Fibroblast of lung (primary cell): ENCODE measurements at regions not wholly inside any gene's neighbourhood (a gene's known extent, or its start where the extent isn't known, plus 50 kb on each side); places are given as distances from the start of the nearest gene placed in this dataset.

Experiments
- DNase-seq, 2 donors: peaks; one replicate each; pipeline versions ENCODE4 v3.0.0 to v3.0.0-alpha.2; 2010; ENCODE audit warnings: low read depth in 2 of 2
- H2AFZ ChIP-seq: 2 replicates; pipeline ENCODE4 v1.5.1; 2012; ENCODE audit warnings: low read length, control low read depth, inconsistent platforms
- H3K27ac ChIP-seq: 2 replicates; pipeline ENCODE4 v1.5.1; 2011; ENCODE audit warnings: low read length, control low read depth; ENCODE audit not compliant: insufficient read depth
- H3K27me3 ChIP-seq: 2 replicates; pipeline ENCODE4 v1.5.1; 2011; ENCODE audit warnings: mild to moderate bottlenecking, low read length; ENCODE audit not compliant: control insufficient read depth, insufficient read depth
- H3K36me3 ChIP-seq: 2 replicates; pipeline ENCODE4 v1.5.1; 2011; ENCODE audit warnings: low read length; ENCODE audit not compliant: control insufficient read depth, insufficient read depth
- H3K4me1 ChIP-seq: 2 replicates; pipeline ENCODE4 v1.5.1; 2011; ENCODE audit warnings: low read length; ENCODE audit not compliant: control insufficient read depth, insufficient read depth; ENCODE audit errors: extremely low read depth
- H3K4me2 ChIP-seq: 2 replicates; pipeline ENCODE4 v1.5.1; 2011; ENCODE audit warnings: low read length, control low read depth; ENCODE audit not compliant: insufficient read depth; ENCODE audit errors: extremely low read depth
- H3K4me3 ChIP-seq, 4 experiments: fragments of 200-600 bp in 1 of 4; sonication (generic) in 1 of 4; replicated peaks in 1 of 4; 2 replicates each; pipeline ENCODE4 v1.5.1; 2011 to 2016; ENCODE audit warnings: low read length in 4 of 4, low read depth in 3 of 4, mild to moderate bottlenecking in 3 of 4, control low read depth in 2 of 4, inconsistent platforms in 1 of 4, mixed read lengths in 1 of 4; ENCODE audit not compliant: insufficient read depth in 1 of 4; ENCODE audit errors: control extremely low read depth in 1 of 4
- H3K79me2 ChIP-seq: 2 replicates; pipeline ENCODE4 v1.5.1; 2012; ENCODE audit warnings: mild to moderate bottlenecking, low read length, inconsistent platforms; ENCODE audit not compliant: control insufficient read depth, insufficient read depth
- H3K9ac ChIP-seq: 2 replicates; pipeline ENCODE4 v1.5.1; 2011; ENCODE audit warnings: mild to moderate bottlenecking, low read length, control low read depth; ENCODE audit not compliant: insufficient read depth
- H3K9me3 ChIP-seq: 2 replicates; pipeline ENCODE4 v1.5.1; 2012; ENCODE audit warnings: low read depth, low read length; ENCODE audit not compliant: control insufficient read depth, insufficient read depth
- H4K20me1 ChIP-seq: 2 replicates; pipeline ENCODE4 v1.5.1; 2011; ENCODE audit warnings: low read length; ENCODE audit not compliant: control insufficient read depth, insufficient read depth; ENCODE audit errors: extremely low read depth
- CTCF ChIP-seq, 2 donors: IDR thresholded peaks in 1 of 2; conservative IDR thresholded peaks in 1 of 2; 1 replicate in 1 of 2; 2 replicates in 1 of 2; pipeline ENCODE4 v1.5.1; 2011 to 2012; ENCODE audit warnings: low read length in 2 of 2, control low read depth in 1 of 2, inconsistent platforms in 1 of 2, low read depth in 1 of 2, mild to moderate bottlenecking in 1 of 2
- EZH2 ChIP-seq: IDR thresholded peaks from 2 replicates; pipeline ENCODE4 v1.5.1; 2012; ENCODE audit warnings: low read length, control low read depth, mild to moderate bottlenecking; ENCODE audit errors: missing control alignments

- no peak overlapping the region for H3K4me2 ChIP-seq
- no peak overlapping the region for H3K4me3 ChIP-seq
- no peaks in the 10 kb centered on the region for H3K9me3 ChIP-seq
- H4K20me1 ChIP-seq = no peaks in the 10 kb centered on the region
- no peak overlapping the region for H3K9ac ChIP-seq
- TF ChIP-seq CTCF (conservative IDR thresholded peaks at IDR 0.05 in 1 of 2, IDR thresholded peaks at IDR 0.05 in 1 of 2; ENCODE audit: low read depth in 1 of 2, low read length in 2 of 2) (no peak), EZH2 (no peak)
- DNase-seq = peak; percentile 54 to 59
- H3K27me3 ChIP-seq = no peaks in the 10 kb centered on the region
- no peak overlapping the region for H3K27ac ChIP-seq
- H2AFZ ChIP-seq = no peak overlapping the region
- no peaks in the 10 kb centered on the region for H3K36me3 ChIP-seq
- H3K79me2 ChIP-seq = no peaks in the 10 kb centered on the region
- H3K4me1 ChIP-seq = no peaks in the 10 kb centered on the region
Measured at GRCh38 chr12:88952562-88952942, 372.3 kb upstream of the KITLG start.

GRCh38 chr12:88951860-88952561, 371.7 kb upstream of the KITLG start:
- Histone ChIP-seq H3K4me2 (no peak overlapping the region), H3K9me3 (no peaks in the 10 kb centered on the region), H3K27me3 (no peaks in the 10 kb centered on the region), H3K9ac (no peak overlapping the region), H3K36me3 (no peaks in the 10 kb centered on the region), H3K27ac (no peak overlapping the region), H3K4me3 (no peak overlapping the region), H4K20me1 (no peaks in the 10 kb centered on the region), H2AFZ (no peak overlapping the region), H3K4me1 (peaks cover 2% of the 10 kb centered on the region), H3K79me2 (no peaks in the 10 kb centered on the region)
- no peak for DNase-seq
- TF ChIP-seq CTCF (conservative IDR thresholded peaks at IDR 0.05 in 1 of 2, IDR thresholded peaks at IDR 0.05 in 1 of 2; ENCODE audit: low read depth in 1 of 2, low read length in 2 of 2) = no peak
- no peak for TF ChIP-seq EZH2

GRCh38 chr12:88951177-88951576, 370.9 kb upstream of the KITLG start:
- H2AFZ ChIP-seq = no peak overlapping the region
- no peak for TF ChIP-seq EZH2

More at GRCh38 chr12:88951177-88951576, 370.9 kb upstream of the KITLG start:
- no peak for DNase-seq
- Histone ChIP-seq H3K27ac (no peak overlapping the region), H3K36me3 (no peaks in the 10 kb centered on the region), H3K4me3 (no peak overlapping the region), H3K9ac (no peak overlapping the region), H4K20me1 (no peaks in the 10 kb centered on the region), H3K4me2 (no peak overlapping the region), H3K79me2 (no peaks in the 10 kb centered on the region), H3K9me3 (no peaks in the 10 kb centered on the region), H3K27me3 (no peaks in the 10 kb centered on the region), H3K4me1 (peaks cover 3% of the 10 kb centered on the region)
